Stimulated activated CD4-positive, alpha-beta T cell treated with anti-CD3 and anti-CD28 coated beads, Interleukin-4, amount 100 ng/mL, for 48 hours (primary cell): ENCODE measurements at regions not wholly inside any gene's neighbourhood (a gene's known extent, or its start where the extent isn't known, plus 50 kb on each side); places are given as distances from the start of the nearest gene placed in this dataset.

Experiments used
- DNase-seq, 2 donors: peaks; one replicate each; pipeline ENCODE4 v3.0.0-alpha.2; 2020; ENCODE audit warnings: low read depth in 2 of 2

- no peak for DNase-seq
Observed at GRCh38 chr4:178037459-178038214, 595.4 kb upstream of the AGA start.

- no peak for DNase-seq
Observed at GRCh38 chr4:178056996-178057395, 614.8 kb upstream of the AGA start.

- no peak for DNase-seq
Observed at GRCh38 chr4:178063568-178063967, 621.3 kb upstream of the AGA start.

GRCh38 chr4:178066338-178066941, 624.2 kb upstream of the AGA start:
- no peak for DNase-seq

GRCh38 chr4:178068136-178068535, 625.9 kb upstream of the AGA start:
- DNase-seq: no peak

- DNase-seq: no peak
Observed at GRCh38 chr4:178070163-178070562, 627.9 kb upstream of the AGA start.

GRCh38 chr4:178080312-178080711, 638.1 kb upstream of the AGA start:
- DNase-seq: no peak

GRCh38 chr4:178081176-178081575, 638.9 kb upstream of the AGA start:
- DNase-seq: no peak

- no peak for DNase-seq
Observed at GRCh38 chr4:178081896-178082295, 639.7 kb upstream of the AGA start.

GRCh38 chr4:178082906-178083305, 640.7 kb upstream of the AGA start:
- no peak for DNase-seq

GRCh38 chr4:178083968-178084367, 641.7 kb upstream of the AGA start:
- DNase-seq: no peak

- no peak for DNase-seq
Observed at GRCh38 chr4:178086320-178086719, 644.1 kb upstream of the AGA start.

- DNase-seq: no peak
Observed at GRCh38 chr4:178090640-178091411, 648.6 kb upstream of the AGA start.

- DNase-seq: no peak
Observed at GRCh38 chr4:178102139-178102538, 659.9 kb upstream of the AGA start.

- no peak for DNase-seq
Observed at GRCh38 chr4:178105242-178105641, 663.0 kb upstream of the AGA start.

- DNase-seq: no peak
Observed at GRCh38 chr4:178136736-178137345, 694.6 kb upstream of the AGA start.

GRCh38 chr4:178137732-178138471, 695.7 kb upstream of the AGA start:
- DNase-seq: no peak

GRCh38 chr4:178138491-178138890, 696.3 kb upstream of the AGA start:
- DNase-seq: no peak

- no peak for DNase-seq
Observed at GRCh38 chr4:178140326-178140915, 698.2 kb upstream of the AGA start.

- no peak for DNase-seq
Observed at GRCh38 chr4:178142724-178143123, 700.5 kb upstream of the AGA start.

- DNase-seq: no peak
Observed at GRCh38 chr4:178148106-178148505, 705.9 kb upstream of the AGA start.
